ENCODE measurements at regions not wholly inside any gene's neighbourhood (a gene's known extent, or its start where the extent isn't known, plus 50 kb on each side); places are given as distances from the start of the nearest gene placed in this dataset.

DNA sequence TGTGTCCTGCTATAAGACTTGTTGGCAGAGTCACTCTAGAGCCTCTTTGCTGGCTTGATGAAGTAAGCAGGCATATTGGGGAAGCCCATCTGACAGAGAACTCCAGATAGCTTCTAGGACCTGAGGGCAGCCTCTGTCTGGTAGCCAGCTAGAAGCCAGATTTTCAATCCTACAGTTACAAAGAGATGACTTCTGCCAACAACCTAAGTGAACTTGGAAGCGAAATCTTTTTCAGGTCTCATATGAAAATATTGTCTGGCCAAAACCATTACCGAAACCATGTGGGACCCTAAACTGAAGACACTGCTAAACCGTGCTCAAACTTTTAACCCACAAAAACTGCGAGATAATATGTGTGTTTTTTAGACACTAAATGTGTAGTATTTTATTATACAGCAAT lies 140.9 kb downstream of the MRPS30 start:
- TF ChIP-seq, protein P1, sequence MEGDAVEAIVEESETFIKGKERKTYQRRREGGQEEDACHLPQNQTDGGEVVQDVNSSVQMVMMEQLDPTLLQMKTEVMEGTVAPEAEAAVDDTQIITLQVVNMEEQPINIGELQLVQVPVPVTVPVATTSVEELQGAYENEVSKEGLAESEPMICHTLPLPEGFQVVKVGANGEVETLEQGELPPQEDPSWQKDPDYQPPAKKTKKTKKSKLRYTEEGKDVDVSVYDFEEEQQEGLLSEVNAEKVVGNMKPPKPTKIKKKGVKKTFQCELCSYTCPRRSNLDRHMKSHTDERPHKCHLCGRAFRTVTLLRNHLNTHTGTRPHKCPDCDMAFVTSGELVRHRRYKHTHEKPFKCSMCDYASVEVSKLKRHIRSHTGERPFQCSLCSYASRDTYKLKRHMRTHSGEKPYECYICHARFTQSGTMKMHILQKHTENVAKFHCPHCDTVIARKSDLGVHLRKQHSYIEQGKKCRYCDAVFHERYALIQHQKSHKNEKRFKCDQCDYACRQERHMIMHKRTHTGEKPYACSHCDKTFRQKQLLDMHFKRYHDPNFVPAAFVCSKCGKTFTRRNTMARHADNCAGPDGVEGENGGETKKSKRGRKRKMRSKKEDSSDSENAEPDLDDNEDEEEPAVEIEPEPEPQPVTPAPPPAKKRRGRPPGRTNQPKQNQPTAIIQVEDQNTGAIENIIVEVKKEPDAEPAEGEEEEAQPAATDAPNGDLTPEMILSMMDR (IDR thresholded peaks at IDR 0.05; ENCODE audit: insufficient read depth, low read length): no peak
- TF ChIP-seq POLR2AphosphoS5 (IDR thresholded peaks at IDR 0.05; ENCODE audit: low read depth): no peak
- TF ChIP-seq, protein P2, sequence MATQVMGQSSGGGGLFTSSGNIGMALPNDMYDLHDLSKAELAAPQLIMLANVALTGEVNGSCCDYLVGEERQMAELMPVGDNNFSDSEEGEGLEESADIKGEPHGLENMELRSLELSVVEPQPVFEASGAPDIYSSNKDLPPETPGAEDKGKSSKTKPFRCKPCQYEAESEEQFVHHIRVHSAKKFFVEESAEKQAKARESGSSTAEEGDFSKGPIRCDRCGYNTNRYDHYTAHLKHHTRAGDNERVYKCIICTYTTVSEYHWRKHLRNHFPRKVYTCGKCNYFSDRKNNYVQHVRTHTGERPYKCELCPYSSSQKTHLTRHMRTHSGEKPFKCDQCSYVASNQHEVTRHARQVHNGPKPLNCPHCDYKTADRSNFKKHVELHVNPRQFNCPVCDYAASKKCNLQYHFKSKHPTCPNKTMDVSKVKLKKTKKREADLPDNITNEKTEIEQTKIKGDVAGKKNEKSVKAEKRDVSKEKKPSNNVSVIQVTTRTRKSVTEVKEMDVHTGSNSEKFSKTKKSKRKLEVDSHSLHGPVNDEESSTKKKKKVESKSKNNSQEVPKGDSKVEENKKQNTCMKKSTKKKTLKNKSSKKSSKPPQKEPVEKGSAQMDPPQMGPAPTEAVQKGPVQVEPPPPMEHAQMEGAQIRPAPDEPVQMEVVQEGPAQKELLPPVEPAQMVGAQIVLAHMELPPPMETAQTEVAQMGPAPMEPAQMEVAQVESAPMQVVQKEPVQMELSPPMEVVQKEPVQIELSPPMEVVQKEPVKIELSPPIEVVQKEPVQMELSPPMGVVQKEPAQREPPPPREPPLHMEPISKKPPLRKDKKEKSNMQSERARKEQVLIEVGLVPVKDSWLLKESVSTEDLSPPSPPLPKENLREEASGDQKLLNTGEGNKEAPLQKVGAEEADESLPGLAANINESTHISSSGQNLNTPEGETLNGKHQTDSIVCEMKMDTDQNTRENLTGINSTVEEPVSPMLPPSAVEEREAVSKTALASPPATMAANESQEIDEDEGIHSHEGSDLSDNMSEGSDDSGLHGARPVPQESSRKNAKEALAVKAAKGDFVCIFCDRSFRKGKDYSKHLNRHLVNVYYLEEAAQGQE (IDR thresholded peaks at IDR 0.05; ENCODE audit: insufficient replicate concordance, low read depth): no peak
- no peak for TF ChIP-seq SPI1 (IDR thresholded peaks at IDR 0.05; ENCODE audit: borderline replicate concordance, low read depth)

All from HL-60 (cell line).